ENCODE measurements at regions not wholly inside any gene's neighbourhood (a gene's known extent, or its start where the extent isn't known, plus 50 kb on each side); places are given as distances from the start of the nearest gene placed in this dataset.

DNA sequence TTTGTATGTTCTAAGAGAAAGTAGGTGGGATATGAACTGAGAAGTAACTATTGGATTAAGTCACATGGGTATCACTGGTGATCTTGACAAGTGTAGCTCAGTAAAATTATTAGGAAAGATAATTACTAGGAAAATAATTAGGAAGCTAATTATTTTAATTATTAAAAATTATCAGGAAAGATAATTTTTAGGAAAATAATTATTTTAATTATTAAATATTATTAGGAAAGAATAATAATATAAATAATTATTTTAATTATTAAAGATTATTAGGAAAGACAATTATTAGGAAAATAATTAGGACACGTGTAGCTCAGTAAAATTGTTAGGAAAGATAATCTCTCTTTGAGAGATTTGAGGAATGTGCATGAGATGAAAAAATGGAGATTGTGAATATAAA is 623.4 kb upstream of the PIK3C3 start:
- no peak for TF ChIP-seq POLR2A (IDR thresholded peaks at IDR 0.05)
- TF ChIP-seq, protein P1, sequence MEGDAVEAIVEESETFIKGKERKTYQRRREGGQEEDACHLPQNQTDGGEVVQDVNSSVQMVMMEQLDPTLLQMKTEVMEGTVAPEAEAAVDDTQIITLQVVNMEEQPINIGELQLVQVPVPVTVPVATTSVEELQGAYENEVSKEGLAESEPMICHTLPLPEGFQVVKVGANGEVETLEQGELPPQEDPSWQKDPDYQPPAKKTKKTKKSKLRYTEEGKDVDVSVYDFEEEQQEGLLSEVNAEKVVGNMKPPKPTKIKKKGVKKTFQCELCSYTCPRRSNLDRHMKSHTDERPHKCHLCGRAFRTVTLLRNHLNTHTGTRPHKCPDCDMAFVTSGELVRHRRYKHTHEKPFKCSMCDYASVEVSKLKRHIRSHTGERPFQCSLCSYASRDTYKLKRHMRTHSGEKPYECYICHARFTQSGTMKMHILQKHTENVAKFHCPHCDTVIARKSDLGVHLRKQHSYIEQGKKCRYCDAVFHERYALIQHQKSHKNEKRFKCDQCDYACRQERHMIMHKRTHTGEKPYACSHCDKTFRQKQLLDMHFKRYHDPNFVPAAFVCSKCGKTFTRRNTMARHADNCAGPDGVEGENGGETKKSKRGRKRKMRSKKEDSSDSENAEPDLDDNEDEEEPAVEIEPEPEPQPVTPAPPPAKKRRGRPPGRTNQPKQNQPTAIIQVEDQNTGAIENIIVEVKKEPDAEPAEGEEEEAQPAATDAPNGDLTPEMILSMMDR (IDR thresholded peaks at IDR 0.05): no peak
